Cerebellar cortex (tissue), 1 donor: ENCODE measurements at regions not wholly inside any gene's neighbourhood (a gene's known extent, or its start where the extent isn't known, plus 50 kb on each side); places are given as distances from the start of the nearest gene placed in this dataset.
"Not testable (repeated sequence)": the region's sequence is repeated elsewhere in the genome, so short reads cannot be mapped to it uniquely, and the experiment has no call there.

Experiments used
- DNase-seq: peaks from one replicate; pipeline ENCODE4 v3.0.0-alpha.2; 2015; ENCODE audit warnings: low spot score

- DNase-seq, result no peak
Observed at GRCh38 chr21:35314857-35315582, 265.9 kb upstream of the RUNX1 start.

DNA sequence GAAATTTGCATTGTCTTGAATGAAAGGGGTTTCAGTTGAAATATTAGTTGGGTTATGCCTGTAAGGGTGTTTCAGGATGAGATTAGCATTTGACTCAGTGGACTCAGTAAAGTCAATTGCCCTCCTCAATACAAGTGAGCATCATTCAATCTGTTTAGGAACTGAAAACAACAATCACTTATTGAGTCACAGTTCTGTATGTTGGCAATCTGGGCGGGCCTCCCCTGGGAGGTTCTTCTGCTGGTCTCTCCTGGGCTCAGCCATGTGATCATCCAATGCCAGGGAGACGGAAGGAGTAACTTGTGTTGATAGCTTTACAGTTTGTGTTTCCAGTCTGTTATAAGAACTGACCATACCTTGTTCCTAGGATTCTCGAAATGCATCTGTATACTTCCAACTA is 262.9 kb upstream of the RUNX1 start:
- no peak for DNase-seq

DNA sequence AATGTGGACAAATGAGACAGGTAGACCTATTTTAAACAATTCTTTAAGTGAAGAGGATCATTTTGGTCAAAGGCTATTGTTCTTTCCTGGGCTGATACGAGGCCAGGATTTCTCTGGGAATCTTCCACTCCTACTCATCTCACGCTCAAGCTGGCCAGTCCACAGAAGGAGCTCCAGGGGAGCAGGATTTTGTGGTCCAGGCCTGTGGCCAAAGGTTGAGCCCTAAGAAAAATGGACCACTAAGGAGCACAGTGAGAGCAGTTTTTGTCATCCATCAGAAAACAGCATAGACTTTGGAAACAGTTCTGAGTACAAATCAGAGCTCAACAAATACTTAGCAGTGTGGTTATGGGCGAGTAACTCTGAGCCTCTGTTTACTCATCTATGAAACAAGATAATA is 260.2 kb upstream of the RUNX1 start:
- no peak for DNase-seq

DNA sequence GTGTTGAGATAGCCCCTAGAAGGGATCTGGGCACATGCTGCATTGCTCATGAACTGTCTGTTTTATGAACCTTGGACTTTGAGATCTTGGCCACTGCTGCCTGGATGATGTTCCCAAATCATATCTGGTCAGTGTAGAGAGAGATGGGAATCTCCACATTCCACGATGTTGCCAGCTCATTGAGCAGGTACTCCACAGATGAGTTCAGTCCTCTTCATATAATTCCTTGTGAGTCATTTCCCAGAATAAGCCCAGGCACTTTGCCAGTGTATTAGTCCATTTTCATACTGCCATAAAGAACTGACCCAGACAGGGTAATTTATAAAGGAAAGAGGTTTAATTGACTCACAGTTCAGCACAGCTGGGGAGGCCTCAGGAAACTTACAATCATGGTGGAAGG is 254.0 kb upstream of the RUNX1 start:
- DNase-seq, result no peak

DNA sequence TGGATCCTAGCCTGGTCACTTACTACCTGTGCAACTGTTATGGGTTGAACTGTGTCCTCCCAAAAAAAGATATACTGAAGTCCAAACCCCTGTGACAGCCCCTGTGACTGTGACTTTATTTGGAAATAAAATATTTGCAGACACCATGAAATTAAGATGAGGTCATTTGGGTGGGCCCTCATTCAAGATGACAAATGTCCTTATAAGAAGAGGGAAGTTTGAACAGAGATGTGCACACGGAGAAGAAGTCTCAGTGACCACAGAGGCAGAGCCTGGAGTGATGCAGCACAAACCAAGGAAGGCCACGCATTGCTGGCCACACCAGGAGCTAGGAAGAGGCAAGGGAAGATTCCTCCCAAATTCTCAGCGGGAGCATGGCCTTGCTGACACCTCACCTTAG is 249.7 kb upstream of the RUNX1 start:
- DNase-seq, result no peak

- no peak for DNase-seq
Observed at GRCh38 chr21:35297665-35298064, 248.6 kb upstream of the RUNX1 start.

DNA sequence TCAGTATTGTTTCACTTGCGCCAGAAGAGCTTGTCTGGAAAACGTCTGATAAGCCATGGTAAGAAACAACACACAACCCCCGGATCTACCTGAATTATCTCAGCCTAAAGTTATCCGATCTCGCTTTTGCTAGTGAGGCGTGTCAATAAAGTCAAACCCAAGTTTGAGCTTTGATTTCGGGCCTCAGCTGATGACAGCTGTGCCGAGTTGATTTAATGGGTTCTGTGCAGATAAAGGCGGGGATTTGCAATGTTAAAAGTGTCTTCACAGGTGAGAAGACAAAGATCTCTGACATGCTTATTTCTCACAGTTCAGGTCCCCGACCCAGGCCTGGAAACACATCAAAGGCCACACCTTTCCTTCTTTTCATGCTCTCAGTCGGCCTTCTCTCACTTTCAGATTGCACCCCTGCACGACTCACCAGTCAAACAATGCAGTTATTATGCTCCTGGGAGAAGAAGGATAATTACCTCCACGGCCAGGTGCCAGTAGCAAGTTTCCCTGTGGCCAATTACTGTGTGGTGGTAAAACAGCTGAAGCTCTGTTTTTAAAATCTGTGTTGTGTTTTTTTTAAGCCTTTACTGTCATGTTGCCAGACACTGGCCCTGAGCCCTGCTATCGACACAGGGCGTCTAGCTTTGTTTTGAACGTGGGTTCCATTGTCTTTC is 245.3 kb upstream of the RUNX1 start:
- DNase-seq, result no peak

- no peak for DNase-seq
Observed at GRCh38 chr21:35291973-35292627, 243.0 kb upstream of the RUNX1 start.

DNA sequence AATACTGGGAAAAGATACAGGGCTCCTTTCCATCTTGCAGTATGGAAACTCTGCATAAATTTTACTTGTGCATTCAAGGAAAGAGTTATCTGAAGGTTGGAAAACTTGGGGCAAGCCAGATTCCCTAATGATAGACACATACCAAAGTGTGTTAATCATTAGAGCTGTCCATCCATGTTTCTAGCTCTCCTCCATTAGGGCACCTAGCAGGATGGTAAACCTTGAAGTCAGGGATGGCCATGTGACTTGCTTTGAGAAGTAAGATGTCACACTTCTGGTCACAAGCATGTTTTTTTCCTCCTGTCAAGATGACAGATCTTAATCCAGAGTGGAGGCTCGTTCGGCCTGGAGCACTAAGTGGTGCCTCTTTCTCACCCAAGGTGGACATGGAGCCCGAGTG is 241.9 kb upstream of the RUNX1 start:
- DNase-seq, result no peak

GRCh38 chr21:35288238-35288637 is 239.1 kb upstream of the RUNX1 start:
- DNase-seq, result no peak

GRCh38 chr21:35284199-35284598 is 235.1 kb upstream of the RUNX1 start:
- no peak for DNase-seq

- no peak for DNase-seq
Observed at GRCh38 chr21:35282944-35283343, 233.8 kb upstream of the RUNX1 start.

GRCh38 chr21:35281956-35282355 is 232.9 kb upstream of the RUNX1 start:
- DNase-seq, result no peak

- no peak for DNase-seq
Observed at GRCh38 chr21:35280231-35280630, 231.1 kb upstream of the RUNX1 start.

GRCh38 chr21:35275776-35276175 is 226.7 kb upstream of the RUNX1 start:
- no peak for DNase-seq

DNA sequence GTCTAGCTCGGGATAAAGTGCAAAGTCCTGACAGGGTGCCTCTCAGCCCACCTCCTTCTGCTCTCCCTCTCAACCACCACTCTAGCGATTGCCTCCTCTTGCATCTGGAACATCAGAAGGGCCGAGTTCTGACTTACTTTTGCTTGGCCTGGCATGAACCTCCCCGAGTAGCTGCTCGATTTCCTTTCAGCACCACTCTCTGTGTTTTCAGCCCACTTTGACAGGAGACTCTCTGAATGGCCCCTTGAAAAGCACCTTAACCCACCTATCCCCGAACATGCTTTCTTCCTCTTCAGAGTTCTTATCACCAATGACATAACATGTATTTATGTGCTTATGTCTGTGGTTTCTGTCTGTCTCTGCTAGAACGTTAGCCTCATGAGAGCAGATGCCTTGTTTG is 225.8 kb upstream of the RUNX1 start:
- DNase-seq, result no peak

GRCh38 chr21:35274090-35274489 is 225.0 kb upstream of the RUNX1 start:
- DNase-seq, result no peak

DNA sequence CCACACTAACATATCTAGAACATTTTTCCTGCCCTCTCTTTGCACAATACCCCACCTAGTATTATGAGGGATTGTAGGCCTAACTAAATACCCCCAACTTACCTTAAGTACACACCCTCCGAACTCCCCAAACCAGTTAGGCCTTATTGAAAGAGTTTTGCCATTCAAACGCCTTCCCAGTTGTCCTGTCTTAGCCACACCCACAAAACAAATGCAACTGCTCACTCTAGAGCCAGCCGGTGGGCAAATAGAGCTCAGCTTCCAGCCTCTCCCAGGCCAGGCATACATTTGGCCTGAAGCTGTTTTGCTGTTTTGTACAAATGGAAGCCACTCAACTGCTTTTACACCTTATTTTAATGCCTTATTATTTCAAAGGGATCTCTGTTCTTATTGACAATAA is 224.2 kb upstream of the RUNX1 start:
- DNase-seq, result no peak

GRCh38 chr21:35271344-35272118 is 222.4 kb upstream of the RUNX1 start:
- not testable (repeated sequence) for DNase-seq

DNA sequence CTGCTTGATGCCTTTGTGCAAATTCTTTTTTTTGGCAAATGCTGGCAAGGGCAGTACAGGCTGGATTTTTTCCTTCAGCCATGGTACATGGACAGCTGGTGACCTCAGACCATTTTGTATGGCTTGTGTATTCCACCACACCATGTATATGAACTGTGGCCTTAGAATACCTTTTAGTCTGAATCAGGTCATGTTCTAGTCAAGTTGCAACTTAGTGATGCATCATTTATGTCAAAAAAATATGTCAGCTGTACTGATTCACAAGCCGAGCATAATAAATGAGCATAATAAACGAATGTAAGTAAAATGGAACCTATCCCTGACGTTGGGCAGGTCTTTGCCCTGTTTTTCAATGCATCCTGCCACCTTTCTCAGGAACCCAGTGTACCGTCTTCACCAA is 219.7 kb upstream of the RUNX1 start:
- DNase-seq, result no peak

DNA sequence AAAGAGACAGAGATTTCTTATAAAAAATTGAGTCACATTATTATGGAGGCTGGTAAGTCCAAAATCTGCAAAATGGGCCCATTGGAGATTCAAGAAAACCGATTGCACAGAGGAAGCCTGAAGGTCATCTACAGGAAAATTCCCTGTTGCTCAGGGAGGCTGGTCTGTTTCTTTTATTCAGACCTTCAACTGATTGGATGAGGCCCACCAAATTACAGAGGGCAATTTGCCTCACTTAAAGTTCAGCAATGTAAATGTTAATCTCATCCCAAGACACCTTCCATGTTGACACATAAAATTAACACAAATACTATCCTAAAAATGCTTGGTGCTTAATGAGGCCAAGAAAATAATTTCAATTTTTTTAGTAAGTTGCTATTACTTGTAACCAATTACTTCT is 219.2 kb upstream of the RUNX1 start:
- DNase-seq, result no peak

GRCh38 chr21:35266546-35266945 is 217.4 kb upstream of the RUNX1 start:
- no peak for DNase-seq
